Choroid plexus epithelial cell (primary cell): ENCODE measurements at regions not wholly inside any gene's neighbourhood (a gene's known extent, or its start where the extent isn't known, plus 50 kb on each side); places are given as distances from the start of the nearest gene placed in this dataset.
A peak's percentile ranks its signal among the peaks of the same experiment; 100 is the strongest.

Experiments used
- DNase-seq: peaks from one replicate; pipeline ENCODE4 v3.0.0-alpha.2; 2010; ENCODE audit warnings: low read depth
- H3K4me3 ChIP-seq: 2 replicates; pipeline ENCODE4 v1.5.1; 2011; ENCODE audit warnings: low read depth, mild to moderate bottlenecking, control low read depth, low read length, moderate library complexity
- TF ChIP-seq, protein P1 (sequence below): conservative IDR thresholded peaks from 2 replicates; pipeline ENCODE4 v1.5.1; 2011; ENCODE audit warnings: low read depth, mild to moderate bottlenecking, control low read depth, inconsistent platforms, low read length, moderate library complexity

DNA sequence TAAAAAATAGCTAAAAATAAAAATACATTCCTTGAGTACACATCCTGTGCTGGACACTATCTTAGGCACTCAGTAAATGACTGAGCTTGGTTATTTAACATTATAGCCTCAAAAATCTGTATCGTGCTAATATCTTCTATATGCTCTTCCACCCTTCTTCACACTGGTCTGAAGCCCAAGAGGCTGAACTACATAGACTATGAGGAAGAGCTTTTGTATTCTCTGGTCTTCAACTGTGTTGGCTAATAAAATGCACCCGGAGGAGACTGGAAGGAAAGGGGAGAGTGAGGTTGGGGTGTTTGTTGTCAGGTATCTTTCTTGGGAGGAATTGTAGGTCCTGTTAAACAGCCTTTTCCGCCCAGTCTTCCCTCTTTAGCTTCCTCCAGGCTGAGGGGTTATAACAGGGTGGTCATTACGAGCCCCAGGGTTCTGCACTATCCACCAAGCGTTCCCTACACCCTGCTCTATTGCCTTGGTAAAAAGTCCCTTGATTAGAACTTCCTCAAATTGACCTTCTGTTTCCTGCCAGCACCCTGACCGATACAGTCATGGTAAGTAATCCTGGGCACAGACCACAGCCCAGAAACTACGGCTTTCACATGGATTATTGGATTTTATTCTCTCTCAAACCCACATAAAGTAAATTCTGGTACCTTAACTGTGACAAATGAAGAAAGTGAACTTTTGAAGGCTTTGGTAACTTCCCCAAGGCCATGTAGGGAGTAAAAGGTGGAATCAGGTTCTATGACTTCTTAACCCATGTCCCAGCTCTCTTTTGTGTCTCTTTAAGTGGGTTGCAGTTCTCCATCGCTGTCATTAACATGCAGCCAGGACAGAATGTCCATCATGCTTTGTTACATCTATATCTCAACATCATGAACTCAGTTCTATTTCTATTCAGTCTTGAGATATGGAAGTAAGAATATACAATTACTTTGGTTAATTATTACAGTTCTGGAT lies 71.3 kb downstream of the PTHLH start:
- H3K4me3 ChIP-seq: no peak overlapping the region
- TF ChIP-seq, protein P1, sequence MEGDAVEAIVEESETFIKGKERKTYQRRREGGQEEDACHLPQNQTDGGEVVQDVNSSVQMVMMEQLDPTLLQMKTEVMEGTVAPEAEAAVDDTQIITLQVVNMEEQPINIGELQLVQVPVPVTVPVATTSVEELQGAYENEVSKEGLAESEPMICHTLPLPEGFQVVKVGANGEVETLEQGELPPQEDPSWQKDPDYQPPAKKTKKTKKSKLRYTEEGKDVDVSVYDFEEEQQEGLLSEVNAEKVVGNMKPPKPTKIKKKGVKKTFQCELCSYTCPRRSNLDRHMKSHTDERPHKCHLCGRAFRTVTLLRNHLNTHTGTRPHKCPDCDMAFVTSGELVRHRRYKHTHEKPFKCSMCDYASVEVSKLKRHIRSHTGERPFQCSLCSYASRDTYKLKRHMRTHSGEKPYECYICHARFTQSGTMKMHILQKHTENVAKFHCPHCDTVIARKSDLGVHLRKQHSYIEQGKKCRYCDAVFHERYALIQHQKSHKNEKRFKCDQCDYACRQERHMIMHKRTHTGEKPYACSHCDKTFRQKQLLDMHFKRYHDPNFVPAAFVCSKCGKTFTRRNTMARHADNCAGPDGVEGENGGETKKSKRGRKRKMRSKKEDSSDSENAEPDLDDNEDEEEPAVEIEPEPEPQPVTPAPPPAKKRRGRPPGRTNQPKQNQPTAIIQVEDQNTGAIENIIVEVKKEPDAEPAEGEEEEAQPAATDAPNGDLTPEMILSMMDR: no peak
- DNase-seq: no peak

DNA sequence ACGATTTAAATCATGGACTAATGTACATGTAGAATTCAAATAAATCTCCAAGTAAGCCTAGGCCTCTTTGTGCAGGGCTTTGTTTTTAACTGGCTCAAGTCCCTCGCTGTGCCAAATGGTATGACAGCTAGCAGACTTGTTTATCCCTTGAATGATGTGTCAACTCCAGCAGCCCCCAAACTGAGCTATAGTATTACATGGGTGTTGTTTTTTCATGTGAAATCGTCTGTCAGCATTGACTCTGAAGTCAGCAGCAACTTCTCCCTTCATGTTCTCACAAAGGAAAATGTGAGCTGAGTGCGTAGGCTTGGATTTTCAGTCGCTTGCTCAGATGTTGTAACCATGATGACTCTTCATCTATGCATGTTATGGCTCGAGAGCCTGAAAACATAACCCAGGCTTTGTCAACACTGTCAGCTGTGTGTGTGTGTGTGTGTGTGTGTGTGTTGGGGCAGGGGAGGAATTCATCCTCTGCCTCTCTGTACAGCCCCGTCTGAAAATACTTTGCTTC lies 73.3 kb downstream of the PTHLH start:
- no peak overlapping the region for H3K4me3 ChIP-seq
- TF ChIP-seq, protein P1: no peak
- peak; percentile 99 for DNase-seq

DNA sequence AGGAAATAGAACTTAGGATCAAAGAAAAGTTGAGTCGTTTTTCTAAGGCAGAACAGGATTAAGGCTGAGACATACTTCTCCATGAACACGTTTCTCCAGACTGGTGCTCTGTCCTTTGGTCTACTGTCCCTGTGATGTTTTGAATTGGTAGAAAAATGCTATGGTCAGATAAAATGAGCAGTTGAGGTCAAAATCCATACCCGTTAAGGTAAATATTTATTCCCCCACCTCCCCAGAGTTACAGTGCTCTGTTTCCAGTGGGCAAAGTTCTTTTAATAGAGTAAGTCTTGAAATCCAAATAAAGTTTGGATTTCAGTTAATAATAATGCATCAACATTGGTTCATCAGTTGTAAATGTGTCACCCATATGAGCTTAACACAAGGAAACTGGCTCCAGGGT lies 74.5 kb downstream of the PTHLH start:
- no peak overlapping the region for H3K4me3 ChIP-seq
- no peak for DNase-seq
- TF ChIP-seq, protein P1: no peak

DNA sequence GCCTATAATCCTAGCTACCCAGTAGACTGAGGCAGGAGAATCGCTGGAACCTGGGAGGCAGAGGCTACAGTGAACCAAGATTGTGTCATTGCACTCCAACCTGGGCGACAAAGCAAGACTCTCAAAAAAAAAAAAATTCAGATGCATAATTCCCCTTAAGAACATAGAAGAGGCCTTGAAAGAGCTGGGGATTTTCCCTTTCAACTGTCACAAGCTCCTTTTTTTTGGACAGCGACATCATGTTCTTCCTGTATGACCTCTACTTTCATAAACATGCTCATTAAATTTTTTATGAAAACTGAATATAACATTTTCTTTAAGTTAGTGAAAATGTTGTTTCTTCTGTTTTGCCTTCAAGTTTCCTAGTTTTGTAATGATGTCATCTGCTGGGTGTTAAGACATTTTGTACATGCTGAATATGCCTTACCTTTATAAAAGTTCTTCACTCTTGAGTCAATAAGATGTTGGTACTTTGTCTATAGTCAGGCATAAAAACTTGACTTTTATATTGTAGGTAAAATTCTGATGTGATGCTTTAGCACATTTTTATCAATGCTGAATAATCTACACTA lies 76.0 kb downstream of the PTHLH start:
- no peak overlapping the region for H3K4me3 ChIP-seq
- TF ChIP-seq, protein P1: no peak
- peak; percentile 27 for DNase-seq

DNA sequence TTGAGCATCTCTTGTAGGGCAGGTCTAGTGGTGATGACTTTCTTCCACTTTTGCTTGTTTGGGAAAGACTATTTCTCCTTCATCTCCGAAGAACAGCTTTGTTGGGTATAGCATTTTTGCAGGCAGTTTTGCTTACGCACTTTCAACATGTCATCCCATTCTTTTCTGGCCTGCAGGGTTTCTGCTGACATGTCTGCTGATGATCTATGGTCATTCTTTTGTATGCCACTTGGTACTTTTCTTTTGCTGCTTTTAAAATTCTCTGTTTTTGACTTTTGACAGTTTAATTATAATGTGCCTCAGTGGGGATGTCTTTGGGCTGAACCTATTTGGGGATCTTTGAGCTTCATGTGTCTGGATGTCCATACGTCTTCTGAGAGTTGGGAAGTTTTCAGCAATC lies 78.2 kb downstream of the PTHLH start:
- TF ChIP-seq, protein P1: no peak
- no peak for DNase-seq
- H3K4me3 ChIP-seq: no peak overlapping the region

DNA sequence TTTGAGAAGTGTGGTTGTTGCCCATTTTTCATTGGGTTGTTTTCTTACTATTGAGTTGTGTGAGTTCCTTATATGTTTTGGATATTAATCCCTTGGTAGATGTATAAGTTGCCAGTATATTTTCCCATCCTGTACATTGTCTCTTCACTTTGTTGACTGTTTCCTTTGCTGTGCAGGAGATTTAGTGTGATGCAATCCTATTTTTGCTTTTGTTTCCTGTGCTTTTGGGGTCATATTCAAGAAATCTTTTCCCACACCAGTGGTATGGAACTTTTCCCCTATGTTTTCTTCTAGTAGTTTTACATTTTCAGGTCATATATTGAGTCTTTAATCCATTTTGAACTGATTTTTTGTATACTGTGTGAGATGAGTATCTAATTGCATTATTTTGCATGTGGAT lies 92.8 kb downstream of the PTHLH start:
- TF ChIP-seq, protein P1: no peak

DNA sequence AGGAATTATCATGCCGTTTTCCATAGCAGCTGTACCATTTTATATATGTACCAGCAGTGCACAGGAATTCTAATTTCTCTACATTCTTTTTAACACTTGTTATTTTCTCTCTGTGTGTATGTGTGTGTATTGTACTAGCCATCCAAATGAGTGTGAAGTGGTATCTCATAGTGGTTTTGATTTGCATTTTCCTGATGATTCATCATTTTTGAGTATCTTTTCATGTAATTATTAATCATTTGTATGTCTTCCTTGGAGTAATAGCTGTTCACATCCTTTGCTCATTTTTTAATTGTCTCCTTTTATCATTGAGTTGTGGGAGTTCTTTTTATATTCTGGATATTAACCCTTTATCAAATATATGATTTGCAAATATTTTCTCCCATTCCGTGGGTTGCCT lies 95.6 kb upstream of the MANSC4 start:
- DNase-seq: no peak
- TF ChIP-seq, protein P1: no peak
- no peak overlapping the region for H3K4me3 ChIP-seq

More for the DNA sequence above, 92.8 kb downstream of the PTHLH start:
- no peak for DNase-seq
- no peak overlapping the region for H3K4me3 ChIP-seq
